PFSK-1 (cell line): ENCODE measurements at regions not wholly inside any gene's neighbourhood (a gene's known extent, or its start where the extent isn't known, plus 50 kb on each side); places are given as distances from the start of the nearest gene placed in this dataset.

ENCODE experiments used
- POLR2AphosphoS5 ChIP-seq: IDR thresholded peaks from 2 replicates; pipeline ENCODE4 v1.6.1; 2012; ENCODE audit warnings: low read depth, mild to moderate bottlenecking, control low read depth, low read length, moderate library complexity
- SIN3A ChIP-seq: IDR thresholded peaks from 2 replicates; pipeline ENCODE4 v1.6.1; 2012; ENCODE audit warnings: mild to moderate bottlenecking, low read length, moderate library complexity, borderline replicate concordance; ENCODE audit not compliant: insufficient read depth

- TF ChIP-seq POLR2AphosphoS5 (no peak), SIN3A (no peak)
These were observed 155.3 kb upstream of the PRICKLE2 start for GRCh38 chr3:64380546-64380945.
